A549 (cell line): ENCODE measurements at regions not wholly inside any gene's neighbourhood (a gene's known extent, or its start where the extent isn't known, plus 50 kb on each side); places are given as distances from the start of the nearest gene placed in this dataset.
"Not testable (repeated sequence)": the region's sequence is repeated elsewhere in the genome, so short reads cannot be mapped to it uniquely, and the experiment has no call there.

Experiments used
- ATAC-seq, 2 experiments: fragments of 200-7000 bp in 1 of 2; fragments of >200 bp in 1 of 2; cut with Nextera tagmentation in 1 of 2; cut with Tn5 transposase in 1 of 2; 3 replicates each; pipeline versions ENCODE4 v1.8.0 to v1.9.1; 2018 to 2020; ENCODE audit warnings: mild to moderate bottlenecking in 1 of 2, moderate library complexity in 1 of 2
- CTCF ChIA-PET: fragments of 300-600 bp; sonication (Branson Sonifier 250); formaldehyde crosslinking; extraction: SDS; loops from one replicate; lab custom pipeline; 2021; ENCODE audit warnings: antibody characterized with exemption, inconsistent platforms; lab: Yijun Ruan, JAX
- POLR2A ChIA-PET: fragments of 350-600 bp; formaldehyde crosslinking; extraction: SDS; loops from one replicate; lab custom pipeline; 2021; ENCODE audit warnings: antibody characterized with exemption, inconsistent platforms; lab: Yijun Ruan, JAX
- DNase-seq, 2 experiments: peaks; one replicate each; pipeline versions ENCODE4 v3.0.0 to v3.0.0-alpha.2; 2011 to 2016; ENCODE audit warnings: low read depth in 1 of 2, low spot score in 1 of 2
- FAIRE-seq: peaks from 2 replicates; lab custom pipeline; 2011; peaks lifted over from hg19 to GRCh38; lab: Jason Lieb, UNC
- H3K27ac ChIP-seq, 2 experiments: fragments of >200 bp; sonication (Bioruptor Twin); formaldehyde crosslinking; 3 replicates each; pipeline ENCODE4 v1.5.1; 2016 to 2017
- H3K4me1 ChIP-seq: fragments of >200 bp; sonication (Bioruptor Twin); formaldehyde crosslinking; 3 replicates; pipeline ENCODE4 v1.6.1; 2016
- H3K4me2 ChIP-seq: fragments of >200 bp; sonication (Bioruptor Twin); formaldehyde crosslinking; 3 replicates; pipeline ENCODE4 v1.6.1; 2016
- H3K4me3 ChIP-seq: fragments of >200 bp; sonication (Bioruptor Twin); formaldehyde crosslinking; 3 replicates; pipeline ENCODE4 v1.5.1; 2016
- H3K9me3 ChIP-seq: fragments of >200 bp; sonication (Bioruptor Twin); formaldehyde crosslinking; 3 replicates; pipeline ENCODE4 v1.6.1; 2016
- EHF ChIP-seq: fragments of 250-450 bp; sonication (Bioruptor Pico); IDR thresholded peaks from 2 replicates; pipeline ENCODE4 v1.5.0; 2020; ENCODE audit warnings: mild to moderate bottlenecking
- ELK1 ChIP-seq: fragments of 150-350 bp; IDR thresholded peaks from 2 replicates; pipeline ENCODE4 v1.6.1; 2014; ENCODE audit warnings: low read depth, mild to moderate bottlenecking, low read length
- EP300 ChIP-seq, 2 experiments: fragments of >200 bp; sonication (Bioruptor Twin); formaldehyde crosslinking; IDR thresholded peaks; 2 replicates in 1 of 2; 3 replicates in 1 of 2; pipeline ENCODE4 v1.6.1; 2016 to 2017
- FOSL2 ChIP-seq, 2 experiments: fragments of 450-650 bp in 1 of 2; fragments of >200 bp in 1 of 2; sonication (Bioruptor Twin) in 1 of 2; formaldehyde crosslinking; IDR thresholded peaks; 2 replicates each; pipeline versions ENCODE4 v1.5.0 to v1.6.1; 2016 to 2020; ENCODE audit warnings: mild to moderate bottlenecking in 1 of 2, moderate library complexity in 1 of 2
- HES2 ChIP-seq: fragments of >200 bp; sonication (Bioruptor Twin); formaldehyde crosslinking; IDR thresholded peaks from 2 replicates; pipeline ENCODE4 v1.6.1; 2016
- HEYL ChIP-seq: fragments of 250-450 bp; sonication (Bioruptor Pico); IDR thresholded peaks from 2 replicates; pipeline ENCODE4 v1.8.0; 2021; ENCODE audit warnings: mild to moderate bottlenecking, moderate library complexity
- HOXA7 ChIP-seq: fragments of 250-450 bp; sonication (Bioruptor Pico); IDR thresholded peaks from 2 replicates; pipeline ENCODE4 v1.5.0; 2020; ENCODE audit warnings: mild to moderate bottlenecking, moderate library complexity
- HOXB13 ChIP-seq: fragments of 250-450 bp; sonication (Bioruptor Pico); IDR thresholded peaks from 2 replicates; pipeline ENCODE4 v1.5.0; 2020; ENCODE audit warnings: low read depth, mild to moderate bottlenecking, moderate library complexity
- HOXB5 ChIP-seq: fragments of 250-450 bp; sonication (Bioruptor Pico); IDR thresholded peaks from 2 replicates; pipeline ENCODE4 v1.5.0; 2020; ENCODE audit warnings: mild to moderate bottlenecking, moderate library complexity
- JUN ChIP-seq, 2 experiments: fragments of >200 bp; sonication (Bioruptor Twin); formaldehyde crosslinking; IDR thresholded peaks; 2 replicates in 1 of 2; 3 replicates in 1 of 2; pipeline ENCODE4 v1.6.1; 2016 to 2017
- MAFK ChIP-seq: fragments of 450-650 bp; IDR thresholded peaks from 2 replicates; pipeline ENCODE4 v1.6.1; 2014; ENCODE audit not compliant: partially characterized antibody
- MAX ChIP-seq: IDR thresholded peaks from 2 replicates; pipeline ENCODE4 v1.6.1; 2012
- NFE2L2 ChIP-seq: fragments of 150-350 bp; conservative IDR thresholded peaks from 2 replicates; pipeline ENCODE4 v1.6.1; 2014; ENCODE audit warnings: low read length
- NPAS2 ChIP-seq: fragments of 250-450 bp; sonication (Bioruptor Pico); IDR thresholded peaks from 2 replicates; pipeline ENCODE4 v1.8.0; 2022; ENCODE audit warnings: mild to moderate bottlenecking, moderate library complexity, borderline replicate concordance
- NR3C1 ChIP-seq: fragments of >200 bp; sonication (Bioruptor Twin); formaldehyde crosslinking; IDR thresholded peaks from 3 replicates; pipeline ENCODE4 v1.6.1; 2017
- RAD21 ChIP-seq, 2 experiments: fragments of >200 bp in 1 of 2; sonication (Bioruptor Twin) in 1 of 2; formaldehyde crosslinking in 1 of 2; IDR thresholded peaks in 1 of 2; conservative IDR thresholded peaks in 1 of 2; 2 replicates in 1 of 2; 3 replicates in 1 of 2; pipeline ENCODE4 v1.6.1; 2012 to 2018; ENCODE audit warnings: inconsistent platforms in 1 of 2
- RCOR1 ChIP-seq: fragments of 150-350 bp; IDR thresholded peaks from 2 replicates; pipeline ENCODE4 v1.6.1; 2014; ENCODE audit warnings: antibody characterized with exemption, low read length, low read depth
- SMC3 ChIP-seq: fragments of >200 bp; sonication (Bioruptor Twin); formaldehyde crosslinking; IDR thresholded peaks from 3 replicates; pipeline ENCODE4 v1.6.1; 2018; ENCODE audit warnings: inconsistent platforms
- SREBF2 ChIP-seq: fragments of 450-650 bp; IDR thresholded peaks from 2 replicates; pipeline ENCODE4 v1.6.1; 2014; ENCODE audit warnings: mild to moderate bottlenecking, moderate library complexity
- TFCP2L1 ChIP-seq: fragments of 250-450 bp; sonication (Bioruptor Pico); IDR thresholded peaks from 2 replicates; pipeline ENCODE4 v1.5.0; 2021; ENCODE audit warnings: mild to moderate bottlenecking
- TP53 ChIP-seq: fragments of 250-450 bp; sonication (Bioruptor Pico); IDR thresholded peaks from 2 replicates; pipeline ENCODE4 v1.5.0; 2021; ENCODE audit warnings: mild to moderate bottlenecking, moderate library complexity
- ZFP36 ChIP-seq: fragments of 450-650 bp; IDR thresholded peaks from 2 replicates; pipeline ENCODE4 v1.6.1; 2014; ENCODE audit warnings: borderline replicate concordance; ENCODE audit not compliant: partially characterized antibody
- ZSCAN20 ChIP-seq: fragments of 250-450 bp; sonication (Bioruptor Pico); IDR thresholded peaks from 2 replicates; pipeline ENCODE4 v1.8.0; 2022; ENCODE audit warnings: mild to moderate bottlenecking, moderate library complexity
- WGBS: methylation state at CpG from one replicate; pipeline ENCODE4 v1.1.6; 2017; ENCODE audit errors: missing lambda C conversion rate; 5-methylcytosine and 5-hydroxymethylcytosine counted together
- TF ChIP-seq, protein P1 (sequence below): fragments of 200-600 bp; sonication (generic); IDR thresholded peaks from 2 replicates; pipeline ENCODE4 v1.6.1; 2016; ENCODE audit warnings: antibody characterized with exemption, mild to moderate bottlenecking, moderate library complexity
- TF ChIP-seq, protein P2 (sequence below): fragments of 450-650 bp; IDR thresholded peaks from 2 replicates; pipeline ENCODE4 v1.6.1; 2014; ENCODE audit warnings: antibody characterized with exemption
- TF ChIP-seq, protein P3 (sequence below): fragments of >200 bp; sonication (Bioruptor Twin); formaldehyde crosslinking; IDR thresholded peaks from 3 replicates; pipeline ENCODE4 v1.5.1; 2016

- no peaks in the 10 kb centered on the region for H3K9me3 ChIP-seq
- FAIRE-seq: no peak
- H3K4me3 ChIP-seq: no peak overlapping the region
- DNase-seq: no peak
- no peak overlapping the region for H3K27ac ChIP-seq
- no peak overlapping the region for H3K4me2 ChIP-seq
- CTCF ChIA-PET: no interaction called here
- TF ChIP-seq, protein P1, sequence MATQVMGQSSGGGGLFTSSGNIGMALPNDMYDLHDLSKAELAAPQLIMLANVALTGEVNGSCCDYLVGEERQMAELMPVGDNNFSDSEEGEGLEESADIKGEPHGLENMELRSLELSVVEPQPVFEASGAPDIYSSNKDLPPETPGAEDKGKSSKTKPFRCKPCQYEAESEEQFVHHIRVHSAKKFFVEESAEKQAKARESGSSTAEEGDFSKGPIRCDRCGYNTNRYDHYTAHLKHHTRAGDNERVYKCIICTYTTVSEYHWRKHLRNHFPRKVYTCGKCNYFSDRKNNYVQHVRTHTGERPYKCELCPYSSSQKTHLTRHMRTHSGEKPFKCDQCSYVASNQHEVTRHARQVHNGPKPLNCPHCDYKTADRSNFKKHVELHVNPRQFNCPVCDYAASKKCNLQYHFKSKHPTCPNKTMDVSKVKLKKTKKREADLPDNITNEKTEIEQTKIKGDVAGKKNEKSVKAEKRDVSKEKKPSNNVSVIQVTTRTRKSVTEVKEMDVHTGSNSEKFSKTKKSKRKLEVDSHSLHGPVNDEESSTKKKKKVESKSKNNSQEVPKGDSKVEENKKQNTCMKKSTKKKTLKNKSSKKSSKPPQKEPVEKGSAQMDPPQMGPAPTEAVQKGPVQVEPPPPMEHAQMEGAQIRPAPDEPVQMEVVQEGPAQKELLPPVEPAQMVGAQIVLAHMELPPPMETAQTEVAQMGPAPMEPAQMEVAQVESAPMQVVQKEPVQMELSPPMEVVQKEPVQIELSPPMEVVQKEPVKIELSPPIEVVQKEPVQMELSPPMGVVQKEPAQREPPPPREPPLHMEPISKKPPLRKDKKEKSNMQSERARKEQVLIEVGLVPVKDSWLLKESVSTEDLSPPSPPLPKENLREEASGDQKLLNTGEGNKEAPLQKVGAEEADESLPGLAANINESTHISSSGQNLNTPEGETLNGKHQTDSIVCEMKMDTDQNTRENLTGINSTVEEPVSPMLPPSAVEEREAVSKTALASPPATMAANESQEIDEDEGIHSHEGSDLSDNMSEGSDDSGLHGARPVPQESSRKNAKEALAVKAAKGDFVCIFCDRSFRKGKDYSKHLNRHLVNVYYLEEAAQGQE: no peak
- TF ChIP-seq MAX: no peak
- no peak for TF ChIP-seq FOSL2 (IDR thresholded peaks at IDR 0.05)
- TF ChIP-seq FOSL2 (CRISPR knock-in tag; IDR thresholded peaks at IDR 0.05): no peak
- TF ChIP-seq NFE2L2: no peak
- no peak for TF ChIP-seq HOXB5 (CRISPR knock-in tag)
- TF ChIP-seq TFCP2L1 (CRISPR knock-in tag): no peak
- no peak for TF ChIP-seq NR3C1
- TF ChIP-seq SREBF2: no peak
- no peak for TF ChIP-seq RCOR1
- no peak for TF ChIP-seq ZSCAN20 (CRISPR knock-in tag)
- no peak for TF ChIP-seq ZFP36
- no peak for TF ChIP-seq EHF (CRISPR knock-in tag)
- TF ChIP-seq HEYL (CRISPR knock-in tag): no peak
- TF ChIP-seq, protein P2, sequence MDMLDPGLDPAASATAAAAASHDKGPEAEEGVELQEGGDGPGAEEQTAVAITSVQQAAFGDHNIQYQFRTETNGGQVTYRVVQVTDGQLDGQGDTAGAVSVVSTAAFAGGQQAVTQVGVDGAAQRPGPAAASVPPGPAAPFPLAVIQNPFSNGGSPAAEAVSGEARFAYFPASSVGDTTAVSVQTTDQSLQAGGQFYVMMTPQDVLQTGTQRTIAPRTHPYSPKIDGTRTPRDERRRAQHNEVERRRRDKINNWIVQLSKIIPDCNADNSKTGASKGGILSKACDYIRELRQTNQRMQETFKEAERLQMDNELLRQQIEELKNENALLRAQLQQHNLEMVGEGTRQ: no peak
- no peak for TF ChIP-seq SMC3
- TF ChIP-seq HOXB13: no peak
- no peak for ATAC-seq
- no peaks in the 10 kb centered on the region for H3K4me1 ChIP-seq
- POLR2A ChIA-PET: no interaction called here
Observed at GRCh38 chr11:92082652-92083051, 142.0 kb upstream of the FAT3 start.

- ATAC-seq, H3K4me1 ChIP-seq, H3K27ac ChIP-seq, H3K4me2 ChIP-seq, DNase-seq, CTCF ChIA-PET, H3K4me3 ChIP-seq, H3K9me3 ChIP-seq, FAIRE-seq, POLR2A ChIA-PET: not testable (repeated sequence)
- 23% methylated on average over 1 of the region's 1 CpG for WGBS
Observed at GRCh38 chr11:92074498-92074897, 150.1 kb upstream of the FAT3 start.

GRCh38 chr11:92071660-92072059, 153.0 kb upstream of the FAT3 start:
- H3K9me3 ChIP-seq: peaks cover 4% of the 10 kb centered on the region; the same call in 1 of the 3 replicates
- H3K27ac ChIP-seq: no peak overlapping the region
- ATAC-seq (no peak), FAIRE-seq (no peak), DNase-seq (no peak)
- no peaks in the 10 kb centered on the region for H3K4me1 ChIP-seq
- ChIA-PET POLR2A (no interaction called here), CTCF (no interaction called here)
- H3K4me2 ChIP-seq: no peak overlapping the region
- no peak overlapping the region for H3K4me3 ChIP-seq
- TF ChIP-seq FOSL2 (IDR thresholded peaks at IDR 0.05) (no peak), FOSL2 (CRISPR knock-in tag; IDR thresholded peaks at IDR 0.05) (no peak), JUN (IDR thresholded peaks at IDR 0.05) (no peak), HES2 (no peak), MAFK (no peak), RAD21 (conservative IDR thresholded peaks at IDR 0.05 in 1 of 2, IDR thresholded peaks at IDR 0.05 in 1 of 2) (no peak), EP300 (IDR thresholded peaks at IDR 0.05) (no peak), NFE2L2 (no peak), HOXA7 (CRISPR knock-in tag) (no peak), TP53 (no peak), SREBF2 (no peak), ELK1 (no peak), NPAS2 (no peak)
- TF ChIP-seq, protein P3, sequence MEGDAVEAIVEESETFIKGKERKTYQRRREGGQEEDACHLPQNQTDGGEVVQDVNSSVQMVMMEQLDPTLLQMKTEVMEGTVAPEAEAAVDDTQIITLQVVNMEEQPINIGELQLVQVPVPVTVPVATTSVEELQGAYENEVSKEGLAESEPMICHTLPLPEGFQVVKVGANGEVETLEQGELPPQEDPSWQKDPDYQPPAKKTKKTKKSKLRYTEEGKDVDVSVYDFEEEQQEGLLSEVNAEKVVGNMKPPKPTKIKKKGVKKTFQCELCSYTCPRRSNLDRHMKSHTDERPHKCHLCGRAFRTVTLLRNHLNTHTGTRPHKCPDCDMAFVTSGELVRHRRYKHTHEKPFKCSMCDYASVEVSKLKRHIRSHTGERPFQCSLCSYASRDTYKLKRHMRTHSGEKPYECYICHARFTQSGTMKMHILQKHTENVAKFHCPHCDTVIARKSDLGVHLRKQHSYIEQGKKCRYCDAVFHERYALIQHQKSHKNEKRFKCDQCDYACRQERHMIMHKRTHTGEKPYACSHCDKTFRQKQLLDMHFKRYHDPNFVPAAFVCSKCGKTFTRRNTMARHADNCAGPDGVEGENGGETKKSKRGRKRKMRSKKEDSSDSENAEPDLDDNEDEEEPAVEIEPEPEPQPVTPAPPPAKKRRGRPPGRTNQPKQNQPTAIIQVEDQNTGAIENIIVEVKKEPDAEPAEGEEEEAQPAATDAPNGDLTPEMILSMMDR: no peak
